ENCODE measurements at regions not wholly inside any gene's neighbourhood (a gene's known extent, or its start where the extent isn't known, plus 50 kb on each side); places are given as distances from the start of the nearest gene placed in this dataset.

GRCh38 chr9:99628285-99628684 lies 193.4 kb upstream of the NR4A3 start:
- Histone ChIP-seq H3K9me3 (ENCODE audit: control insufficient read depth in 2 of 3, insufficient read depth in 1 of 3, low read length in 3 of 3) (no peaks in the 10 kb centered on the region), H3K9ac (ENCODE audit: low read length in 3 of 3) (no peak overlapping the region), H3K27ac (ENCODE audit: low read depth in 2 of 2, low read length in 2 of 2) (no peak overlapping the region), H3K4me3 (ENCODE audit: low read length in 3 of 3) (no peak overlapping the region), H3K27me3 (ENCODE audit: control insufficient read depth, insufficient read depth, low read length) (no peaks in the 10 kb centered on the region), H3K4me1 (ENCODE audit: control insufficient read depth in 2 of 3, insufficient read depth in 2 of 3, low read depth in 1 of 3, low read length in 3 of 3) (no peaks in the 10 kb centered on the region), H3K36me3 (ENCODE audit: control insufficient read depth in 2 of 3, insufficient read depth in 3 of 3, low read length in 3 of 3) (no peaks in the 10 kb centered on the region)
- DNase-seq, result no peak
- intact Hi-C loops (cut with DNase I), result no loop called here
- no peak for FAIRE-seq
- TF ChIP-seq CTCF (IDR thresholded peaks at IDR 0.05; ENCODE audit: borderline replicate concordance, extremely low read depth, insufficient read depth), result no peak

- no peak for TF ChIP-seq CTCF (IDR thresholded peaks at IDR 0.05; ENCODE audit: borderline replicate concordance, extremely low read depth, insufficient read depth)
- no peaks in the 10 kb centered on the region for H3K9me3 ChIP-seq (ENCODE audit: control insufficient read depth in 2 of 3, insufficient read depth in 1 of 3, low read length in 3 of 3)
- FAIRE-seq, result no peak
- no peaks in the 10 kb centered on the region for H3K4me1 ChIP-seq (ENCODE audit: control insufficient read depth in 2 of 3, insufficient read depth in 2 of 3, low read depth in 1 of 3, low read length in 3 of 3)
- no peak overlapping the region for H3K9ac ChIP-seq (ENCODE audit: low read length in 3 of 3)
- DNase-seq, result no peak
- intact Hi-C loops (cut with DNase I), result no loop called here
- H3K27me3 ChIP-seq (ENCODE audit: control insufficient read depth, insufficient read depth, low read length), result no peaks in the 10 kb centered on the region
- H3K36me3 ChIP-seq (ENCODE audit: control insufficient read depth in 2 of 3, insufficient read depth in 3 of 3, low read length in 3 of 3), result no peaks in the 10 kb centered on the region
- no peak overlapping the region for H3K4me3 ChIP-seq (ENCODE audit: low read length in 3 of 3)
- H3K27ac ChIP-seq (ENCODE audit: low read depth in 2 of 2, low read length in 2 of 2), result no peak overlapping the region
Observed at GRCh38 chr9:99628849-99629620, 192.7 kb upstream of the NR4A3 start.

- no peak for TF ChIP-seq CTCF (IDR thresholded peaks at IDR 0.05; ENCODE audit: borderline replicate concordance, extremely low read depth, insufficient read depth)
- no peaks in the 10 kb centered on the region for H3K9me3 ChIP-seq (ENCODE audit: control insufficient read depth in 2 of 3, insufficient read depth in 1 of 3, low read length in 3 of 3)
- no peaks in the 10 kb centered on the region for H3K27me3 ChIP-seq (ENCODE audit: control insufficient read depth, insufficient read depth, low read length)
- FAIRE-seq, result no peak
- DNase-seq, result no peak
- H3K27ac ChIP-seq (ENCODE audit: low read depth in 2 of 2, low read length in 2 of 2), result no peak overlapping the region
- no peak overlapping the region for H3K9ac ChIP-seq (ENCODE audit: low read length in 3 of 3)
- intact Hi-C loops (cut with DNase I), result no loop called here
- no peak overlapping the region for H3K4me3 ChIP-seq (ENCODE audit: low read length in 3 of 3)
- H3K36me3 ChIP-seq (ENCODE audit: control insufficient read depth in 2 of 3, insufficient read depth in 3 of 3, low read length in 3 of 3), result no peaks in the 10 kb centered on the region
- H3K4me1 ChIP-seq (ENCODE audit: control insufficient read depth in 2 of 3, insufficient read depth in 2 of 3, low read depth in 1 of 3, low read length in 3 of 3), result no peaks in the 10 kb centered on the region
Observed at GRCh38 chr9:99632349-99633038, 189.2 kb upstream of the NR4A3 start.

Data from kidney (tissue), 13 donors.